Liver (tissue), 3 donors: ENCODE measurements at regions not wholly inside any gene's neighbourhood (a gene's known extent, or its start where the extent isn't known, plus 50 kb on each side); places are given as distances from the start of the nearest gene placed in this dataset.
A peak's percentile ranks its signal among the peaks of the same experiment; 100 is the strongest.

ENCODE experiments used
- EGR1 ChIP-seq, 2 donors: IDR thresholded peaks; 2 replicates each; pipeline ENCODE4 v1.6.1; 2016 to 2018; ENCODE audit warnings: antibody characterized with exemption in 2 of 2, low read depth in 2 of 2
- FOXA1 ChIP-seq: IDR thresholded peaks from 2 replicates; pipeline ENCODE4 v1.6.1; 2016; ENCODE audit warnings: antibody characterized with exemption
- GABPA ChIP-seq, 2 donors: IDR thresholded peaks in 1 of 2; conservative IDR thresholded peaks in 1 of 2; 2 replicates each; pipeline ENCODE4 v1.6.1; 2016; ENCODE audit warnings: antibody characterized with exemption in 2 of 2, mild to moderate bottlenecking in 1 of 2, moderate library complexity in 1 of 2
- HNF4A ChIP-seq, 2 donors: conservative IDR thresholded peaks; 2 replicates each; pipeline ENCODE4 v1.6.1; 2016; ENCODE audit warnings: antibody characterized with exemption in 2 of 2, mild to moderate bottlenecking in 2 of 2
- JUND ChIP-seq, 2 donors: IDR thresholded peaks; 2 replicates each; pipeline ENCODE4 v1.6.1; 2016; ENCODE audit warnings: antibody characterized with exemption in 2 of 2
- RAD21 ChIP-seq, 2 donors: IDR thresholded peaks; 2 replicates each; pipeline ENCODE4 v1.6.1; 2016; ENCODE audit warnings: antibody characterized with exemption in 2 of 2, mild to moderate bottlenecking in 2 of 2
- RXRA ChIP-seq, 2 donors: IDR thresholded peaks; 2 replicates each; pipeline ENCODE4 v1.6.1; 2017 to 2018; ENCODE audit warnings: antibody characterized with exemption in 2 of 2, mild to moderate bottlenecking in 1 of 2
- SP1 ChIP-seq: IDR thresholded peaks from 2 replicates; pipeline ENCODE4 v1.6.1; 2018; ENCODE audit warnings: antibody characterized with exemption, mild to moderate bottlenecking
- YY1 ChIP-seq: IDR thresholded peaks from 2 replicates; pipeline ENCODE4 v1.6.1; 2016; ENCODE audit warnings: antibody characterized with exemption, mild to moderate bottlenecking
- TF ChIP-seq, protein P1 (sequence below): fragments of 150-350 bp; IDR thresholded peaks from 2 replicates; pipeline ENCODE4 v1.5.1; 2017; ENCODE audit warnings: improper control_type of control experiment, low read depth, low read length; ENCODE audit not compliant: missing input control
- TF ChIP-seq, protein P2 (sequence below): IDR thresholded peaks from 2 replicates; pipeline ENCODE4 v1.6.1; 2016; ENCODE audit warnings: antibody characterized with exemption, mild to moderate bottlenecking
- TF ChIP-seq, protein P3 (sequence below): IDR thresholded peaks from 2 replicates; pipeline ENCODE4 v1.6.1; 2016; ENCODE audit warnings: antibody characterized with exemption
- TF ChIP-seq, protein P4 (sequence below): IDR thresholded peaks from 2 replicates; pipeline ENCODE4 v1.6.1; 2016; ENCODE audit warnings: antibody characterized with exemption
- donor health status: healthy.
- donor health status: healthy.

DNA sequence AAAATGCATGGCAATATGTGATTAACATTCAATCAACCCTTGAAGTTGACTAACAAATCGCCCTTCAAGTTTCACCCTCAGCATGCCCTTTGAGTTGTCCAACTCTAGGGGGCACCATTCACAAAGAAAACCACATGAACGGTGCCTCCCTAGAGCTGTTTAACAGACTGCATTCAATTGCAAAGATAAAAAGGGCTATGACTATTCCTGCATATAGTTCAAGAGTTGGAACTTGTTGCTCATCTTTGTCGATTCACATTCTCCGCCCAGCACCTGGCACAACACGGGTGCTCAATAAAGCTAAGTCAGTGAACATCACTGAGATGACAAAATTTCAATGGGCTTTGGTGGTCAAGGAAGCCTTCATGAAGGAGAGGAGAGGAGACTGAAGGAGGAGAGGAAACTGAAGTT, 69.6 kb upstream of the SLC30A5 start:
- TF ChIP-seq, protein P1, sequence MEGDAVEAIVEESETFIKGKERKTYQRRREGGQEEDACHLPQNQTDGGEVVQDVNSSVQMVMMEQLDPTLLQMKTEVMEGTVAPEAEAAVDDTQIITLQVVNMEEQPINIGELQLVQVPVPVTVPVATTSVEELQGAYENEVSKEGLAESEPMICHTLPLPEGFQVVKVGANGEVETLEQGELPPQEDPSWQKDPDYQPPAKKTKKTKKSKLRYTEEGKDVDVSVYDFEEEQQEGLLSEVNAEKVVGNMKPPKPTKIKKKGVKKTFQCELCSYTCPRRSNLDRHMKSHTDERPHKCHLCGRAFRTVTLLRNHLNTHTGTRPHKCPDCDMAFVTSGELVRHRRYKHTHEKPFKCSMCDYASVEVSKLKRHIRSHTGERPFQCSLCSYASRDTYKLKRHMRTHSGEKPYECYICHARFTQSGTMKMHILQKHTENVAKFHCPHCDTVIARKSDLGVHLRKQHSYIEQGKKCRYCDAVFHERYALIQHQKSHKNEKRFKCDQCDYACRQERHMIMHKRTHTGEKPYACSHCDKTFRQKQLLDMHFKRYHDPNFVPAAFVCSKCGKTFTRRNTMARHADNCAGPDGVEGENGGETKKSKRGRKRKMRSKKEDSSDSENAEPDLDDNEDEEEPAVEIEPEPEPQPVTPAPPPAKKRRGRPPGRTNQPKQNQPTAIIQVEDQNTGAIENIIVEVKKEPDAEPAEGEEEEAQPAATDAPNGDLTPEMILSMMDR, result peak; percentile 61
- TF ChIP-seq RXRA (IDR thresholded peaks at IDR 0.05) (no peak), YY1 (no peak), JUND (IDR thresholded peaks at IDR 0.05) (no peak), RAD21 (IDR thresholded peaks at IDR 0.05) (peak; percentile 85 to 88), SP1 (no peak), EGR1 (IDR thresholded peaks at IDR 0.05; ENCODE audit: low read depth in 2 of 2) (no peak), FOXA1 (no peak), GABPA (IDR thresholded peaks at IDR 0.05 in 1 of 2, conservative IDR thresholded peaks at IDR 0.05 in 1 of 2) (no peak), HNF4A (conservative IDR thresholded peaks at IDR 0.05) (no peak)
- TF ChIP-seq, protein P2, sequence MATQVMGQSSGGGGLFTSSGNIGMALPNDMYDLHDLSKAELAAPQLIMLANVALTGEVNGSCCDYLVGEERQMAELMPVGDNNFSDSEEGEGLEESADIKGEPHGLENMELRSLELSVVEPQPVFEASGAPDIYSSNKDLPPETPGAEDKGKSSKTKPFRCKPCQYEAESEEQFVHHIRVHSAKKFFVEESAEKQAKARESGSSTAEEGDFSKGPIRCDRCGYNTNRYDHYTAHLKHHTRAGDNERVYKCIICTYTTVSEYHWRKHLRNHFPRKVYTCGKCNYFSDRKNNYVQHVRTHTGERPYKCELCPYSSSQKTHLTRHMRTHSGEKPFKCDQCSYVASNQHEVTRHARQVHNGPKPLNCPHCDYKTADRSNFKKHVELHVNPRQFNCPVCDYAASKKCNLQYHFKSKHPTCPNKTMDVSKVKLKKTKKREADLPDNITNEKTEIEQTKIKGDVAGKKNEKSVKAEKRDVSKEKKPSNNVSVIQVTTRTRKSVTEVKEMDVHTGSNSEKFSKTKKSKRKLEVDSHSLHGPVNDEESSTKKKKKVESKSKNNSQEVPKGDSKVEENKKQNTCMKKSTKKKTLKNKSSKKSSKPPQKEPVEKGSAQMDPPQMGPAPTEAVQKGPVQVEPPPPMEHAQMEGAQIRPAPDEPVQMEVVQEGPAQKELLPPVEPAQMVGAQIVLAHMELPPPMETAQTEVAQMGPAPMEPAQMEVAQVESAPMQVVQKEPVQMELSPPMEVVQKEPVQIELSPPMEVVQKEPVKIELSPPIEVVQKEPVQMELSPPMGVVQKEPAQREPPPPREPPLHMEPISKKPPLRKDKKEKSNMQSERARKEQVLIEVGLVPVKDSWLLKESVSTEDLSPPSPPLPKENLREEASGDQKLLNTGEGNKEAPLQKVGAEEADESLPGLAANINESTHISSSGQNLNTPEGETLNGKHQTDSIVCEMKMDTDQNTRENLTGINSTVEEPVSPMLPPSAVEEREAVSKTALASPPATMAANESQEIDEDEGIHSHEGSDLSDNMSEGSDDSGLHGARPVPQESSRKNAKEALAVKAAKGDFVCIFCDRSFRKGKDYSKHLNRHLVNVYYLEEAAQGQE, result no peak
- TF ChIP-seq, protein P3, sequence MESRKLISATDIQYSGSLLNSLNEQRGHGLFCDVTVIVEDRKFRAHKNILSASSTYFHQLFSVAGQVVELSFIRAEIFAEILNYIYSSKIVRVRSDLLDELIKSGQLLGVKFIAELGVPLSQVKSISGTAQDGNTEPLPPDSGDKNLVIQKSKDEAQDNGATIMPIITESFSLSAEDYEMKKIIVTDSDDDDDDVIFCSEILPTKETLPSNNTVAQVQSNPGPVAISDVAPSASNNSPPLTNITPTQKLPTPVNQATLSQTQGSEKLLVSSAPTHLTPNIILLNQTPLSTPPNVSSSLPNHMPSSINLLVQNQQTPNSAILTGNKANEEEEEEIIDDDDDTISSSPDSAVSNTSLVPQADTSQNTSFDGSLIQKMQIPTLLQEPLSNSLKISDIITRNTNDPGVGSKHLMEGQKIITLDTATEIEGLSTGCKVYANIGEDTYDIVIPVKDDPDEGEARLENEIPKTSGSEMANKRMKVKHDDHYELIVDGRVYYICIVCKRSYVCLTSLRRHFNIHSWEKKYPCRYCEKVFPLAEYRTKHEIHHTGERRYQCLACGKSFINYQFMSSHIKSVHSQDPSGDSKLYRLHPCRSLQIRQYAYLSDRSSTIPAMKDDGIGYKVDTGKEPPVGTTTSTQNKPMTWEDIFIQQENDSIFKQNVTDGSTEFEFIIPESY, result no peak
- TF ChIP-seq, protein P4, sequence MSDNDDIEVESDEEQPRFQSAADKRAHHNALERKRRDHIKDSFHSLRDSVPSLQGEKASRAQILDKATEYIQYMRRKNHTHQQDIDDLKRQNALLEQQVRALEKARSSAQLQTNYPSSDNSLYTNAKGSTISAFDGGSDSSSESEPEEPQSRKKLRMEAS, result no peak
